ENCODE measurements at regions not wholly inside any gene's neighbourhood (a gene's known extent, or its start where the extent isn't known, plus 50 kb on each side); places are given as distances from the start of the nearest gene placed in this dataset.

DNA sequence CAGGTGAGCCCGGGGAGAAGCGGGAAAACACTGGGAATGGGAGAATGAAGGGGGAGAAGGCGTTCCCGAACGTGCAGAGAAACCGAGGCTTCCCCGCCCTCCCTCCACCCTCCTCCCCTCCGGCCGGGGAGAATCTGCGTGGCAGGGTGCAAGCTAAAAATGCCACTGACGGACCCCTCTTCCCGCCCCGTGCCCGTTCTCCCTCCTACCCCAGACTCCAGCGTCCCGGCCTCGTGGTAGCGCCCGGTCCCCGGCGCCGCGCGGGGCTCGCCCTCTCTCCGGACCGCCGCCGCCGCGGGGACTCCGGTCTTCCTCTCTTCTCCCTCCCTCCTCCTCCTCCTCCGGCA lies 81.6 kb upstream of the AK4 start:
- Histone ChIP-seq H3K36me3 (ENCODE audit: control insufficient read depth in 2 of 2, insufficient read depth in 2 of 2, low read length in 1 of 2) (no peaks in the 10 kb centered on the region), H3K9me3 (replicated peaks; ENCODE audit: control insufficient read depth, insufficient read depth, low read length) (no peaks in the 10 kb centered on the region), H3K27ac (ENCODE audit: control insufficient read depth, insufficient read depth) (no peak overlapping the region), H4K20me1 (ENCODE audit: control insufficient read depth, insufficient read depth) (no peaks in the 10 kb centered on the region), H3K4me2 (ENCODE audit: control insufficient read depth, insufficient read depth) (peak overlapping the region; percentile 69), H3K27me3 (replicated peaks in 1 of 2; ENCODE audit: control insufficient read depth in 2 of 2, insufficient read depth in 2 of 2, low read length in 1 of 2) (peaks cover 3 to 4% of the 10 kb centered on the region in 2 experiments; a peak in 3 of 4 replicates), H3K4me1 (ENCODE audit: control insufficient read depth, insufficient read depth, low read length) (peaks cover 4% of the 10 kb centered on the region; the same call in 1 of the 2 replicates), H2AFZ (ENCODE audit: control insufficient read depth, low read depth, low read length) (peak overlapping the region; percentile 53), H3K79me2 (ENCODE audit: control insufficient read depth, insufficient read depth, low read length) (no peaks in the 10 kb centered on the region), H3K9ac (ENCODE audit: control insufficient read depth, insufficient read depth, low read length) (no peak overlapping the region), H3K4me3 (peak overlapping the region; percentile 67)
- ChIA-PET CTCF (interaction anchor here (5.2 to 5.9 kb wide), 2 partner anchors 9 to 143 kb away, joined by 45 to 63 read pairs; no protein-coding TSS in a partner anchor), RAD21 (ENCODE audit: unreplicated experiment) (interaction anchor here (1.4 kb wide), 1 partner anchor 170 kb away, joined by 3 read pairs; no protein-coding TSS in a partner anchor), SMC1A (ENCODE audit: uncharacterized antibody, unreplicated experiment) (interaction anchor here (2.1 kb wide), 1 partner anchor 8 kb away, joined by 13 read pairs; no protein-coding TSS in a partner anchor), POLR2A (no interaction called here)
- in situ Hi-C loops (cut with MboI) (loop anchor here (25.0 kb wide), 1 partner anchor 146 kb away; no protein-coding TSS in a partner anchor), intact Hi-C loops (cut with micrococcal nuclease; ENCODE audit: unreplicated experiment) (no loop called here)
- DNase-seq (ENCODE audit: low read depth, low spot score) (no peak), FAIRE-seq (no peak), ATAC-seq (no peak; the same call in 1 of the 3 replicates)
- WGBS (ENCODE audit: insufficient coverage, insufficient replicate concordance, low lambda C conversion rate, missing lambda C conversion rate) = under 1% methylated on average over 20 of the region's 33 CpGs
- no TSS peak for BruUV-seq (replicated peaks)
- TF ChIP-seq JUNB (IDR thresholded peaks at IDR 0.05) (no peak), SUZ12 (IDR thresholded peaks at IDR 0.05; ENCODE audit: unreplicated experiment) (peak; percentile 31)

DNA sequence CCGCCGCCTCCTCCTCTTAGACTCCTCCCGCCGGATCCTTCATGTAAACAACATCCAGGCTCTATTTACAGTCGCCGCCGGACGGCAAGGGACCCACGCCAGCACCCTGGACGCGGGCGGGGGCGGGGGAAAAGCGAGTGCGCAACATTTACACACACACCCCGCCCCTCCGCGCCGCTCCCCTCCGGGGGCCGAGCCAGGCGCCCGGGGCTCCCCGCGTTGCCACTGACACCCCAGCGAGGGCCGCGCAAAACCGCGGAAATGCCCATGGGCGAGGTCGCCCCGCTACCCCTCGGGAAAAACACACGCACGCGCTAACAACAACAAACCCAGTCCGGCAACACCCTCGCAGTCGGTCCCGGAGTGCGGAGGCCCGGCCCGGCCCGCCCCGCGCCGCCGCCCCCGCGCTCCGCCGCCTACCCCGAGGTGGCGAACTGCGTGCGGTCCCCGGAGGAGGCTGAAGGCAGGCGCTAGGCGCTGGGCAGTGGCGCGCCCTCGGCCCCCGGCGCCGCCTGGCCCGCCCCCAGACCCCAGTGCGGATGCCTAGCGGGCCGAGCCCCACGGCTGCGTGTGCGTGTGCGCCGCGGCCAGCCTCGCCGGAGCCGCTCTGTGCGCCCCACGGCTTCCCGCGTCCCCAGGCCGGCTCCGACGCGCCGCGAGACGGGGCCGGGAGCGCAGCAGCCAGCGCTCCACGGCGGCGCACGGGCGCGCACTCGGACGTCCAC lies 81.1 kb upstream of the AK4 start:
- BruUV-seq (replicated peaks) = no TSS peak
- in situ Hi-C loops (cut with MboI) (loop anchor here (25.0 kb wide), 1 partner anchor 145 kb away; no protein-coding TSS in a partner anchor), intact Hi-C loops (cut with micrococcal nuclease; ENCODE audit: unreplicated experiment) (no loop called here)
- Histone ChIP-seq H3K9me3 (replicated peaks; ENCODE audit: control insufficient read depth, insufficient read depth, low read length) (no peaks in the 10 kb centered on the region), H3K79me2 (ENCODE audit: control insufficient read depth, insufficient read depth, low read length) (no peaks in the 10 kb centered on the region), H4K20me1 (ENCODE audit: control insufficient read depth, insufficient read depth) (no peaks in the 10 kb centered on the region), H3K36me3 (ENCODE audit: control insufficient read depth in 2 of 2, insufficient read depth in 2 of 2, low read length in 1 of 2) (no peaks in the 10 kb centered on the region), H3K27me3 (replicated peaks in 1 of 2; ENCODE audit: control insufficient read depth in 2 of 2, insufficient read depth in 2 of 2, low read length in 1 of 2) (peaks cover 3 to 4% of the 10 kb centered on the region in 2 experiments; a peak in 3 of 4 replicates), H3K4me3 (peak overlapping the region; percentile 67), H3K4me2 (ENCODE audit: control insufficient read depth, insufficient read depth) (peak overlapping the region; percentile 69), H2AFZ (ENCODE audit: control insufficient read depth, low read depth, low read length) (peak overlapping the region; percentile 53), H3K9ac (ENCODE audit: control insufficient read depth, insufficient read depth, low read length) (no peak overlapping the region; the same call in 1 of the 2 replicates), H3K27ac (ENCODE audit: control insufficient read depth, insufficient read depth) (no peak overlapping the region), H3K4me1 (ENCODE audit: control insufficient read depth, insufficient read depth, low read length) (peaks cover 4% of the 10 kb centered on the region; the same call in 1 of the 2 replicates)
- ATAC-seq (peak; percentile 36), DNase-seq (ENCODE audit: low read depth, low spot score) (no peak), FAIRE-seq (no peak)
- POLR2A ChIA-PET = no interaction called here
- RAD21 ChIA-PET (ENCODE audit: unreplicated experiment) = interaction anchor here (1.4 kb wide), 1 partner anchor 170 kb away, joined by 3 read pairs; no protein-coding TSS in a partner anchor
- CTCF ChIA-PET = interaction anchor here (5.2 to 5.9 kb wide), 2 partner anchors 8 to 142 kb away, joined by 45 to 63 read pairs; no protein-coding TSS in a partner anchor
- WGBS (ENCODE audit: insufficient coverage, insufficient replicate concordance, low lambda C conversion rate, missing lambda C conversion rate) = 1% methylated on average over 68 of the region's 101 CpGs
- SMC1A ChIA-PET (ENCODE audit: uncharacterized antibody, unreplicated experiment) = no interaction called here
- TF ChIP-seq GATAD2B (conservative IDR thresholded peaks at IDR 0.05; ENCODE audit: low read depth) = 0 out of 2 replicates have a peak, but pooled peaks have one; percentile 40
- no peak for TF ChIP-seq CHD1 (IDR thresholded peaks at IDR 0.05; ENCODE audit: low read depth, low read length)
- no peak for TF ChIP-seq DPF2 (IDR thresholded peaks at IDR 0.05)
- no peak for TF ChIP-seq ASH2L (IDR thresholded peaks at IDR 0.05; ENCODE audit: borderline replicate concordance, low read depth)
- no peak for TF ChIP-seq FOXK2 (IDR thresholded peaks at IDR 0.05)
- TF ChIP-seq EGR1 (IDR thresholded peaks at IDR 0.05; ENCODE audit: borderline replicate concordance in 1 of 2, low read depth in 2 of 2, low read length in 2 of 2) = peak in 1 of 2 experiments; percentile 50; a peak in 1 of 3 replicates
- TF ChIP-seq RUNX3 (IDR thresholded peaks at IDR 0.05; ENCODE audit: low read length) = peak; percentile 29; the same call in 1 of the 2 replicates
- TF ChIP-seq MTA3 (IDR thresholded peaks at IDR 0.05; ENCODE audit: borderline replicate concordance, low read length) = no peak
- TF ChIP-seq BMI1 (IDR thresholded peaks at IDR 0.05; ENCODE audit: borderline replicate concordance) = no peak
- TF ChIP-seq CBX3 (IDR thresholded peaks at IDR 0.05; ENCODE audit: borderline replicate concordance, low read depth) = no peak
- TF ChIP-seq PML (IDR thresholded peaks at IDR 0.05; ENCODE audit: low read length) = no peak
- no peak for TF ChIP-seq SUZ12 (IDR thresholded peaks at IDR 0.05; ENCODE audit: unreplicated experiment)
- TF ChIP-seq BACH1 (IDR thresholded peaks at IDR 0.05; ENCODE audit: borderline replicate concordance) = peak; percentile 75; the same call in 1 of the 2 replicates
- no peak for TF ChIP-seq MEF2B (IDR thresholded peaks at IDR 0.05; ENCODE audit: partially characterized antibody, poor library complexity, severe bottlenecking)
- no peak for TF ChIP-seq ATF7 (IDR thresholded peaks at IDR 0.05; ENCODE audit: low read depth)
- no peak for TF ChIP-seq ZNF622 (IDR thresholded peaks at IDR 0.05)
- no peak for TF ChIP-seq CHD4 (IDR thresholded peaks at IDR 0.05)
- peak; percentile 63; the same call in 1 of the 2 replicates for TF ChIP-seq LARP7 (IDR thresholded peaks at IDR 0.05)
- TF ChIP-seq HDAC6 (IDR thresholded peaks at IDR 0.05; ENCODE audit: unreplicated experiment) = peak; percentile 92
